GM20000 (cell line): ENCODE measurements at regions not wholly inside any gene's neighbourhood (a gene's known extent, or its start where the extent isn't known, plus 50 kb on each side); places are given as distances from the start of the nearest gene placed in this dataset.

ENCODE experiments used
- DNase-seq: peaks from one replicate; pipeline ENCODE4 v3.0.0; 2012; ENCODE audit warnings: low spot score
- CTCF ChIP-seq: IDR thresholded peaks from 2 replicates; pipeline ENCODE4 v1.5.1; 2012; ENCODE audit warnings: mild to moderate bottlenecking, control low read depth; ENCODE audit errors: extremely low read depth, missing control alignments

DNA sequence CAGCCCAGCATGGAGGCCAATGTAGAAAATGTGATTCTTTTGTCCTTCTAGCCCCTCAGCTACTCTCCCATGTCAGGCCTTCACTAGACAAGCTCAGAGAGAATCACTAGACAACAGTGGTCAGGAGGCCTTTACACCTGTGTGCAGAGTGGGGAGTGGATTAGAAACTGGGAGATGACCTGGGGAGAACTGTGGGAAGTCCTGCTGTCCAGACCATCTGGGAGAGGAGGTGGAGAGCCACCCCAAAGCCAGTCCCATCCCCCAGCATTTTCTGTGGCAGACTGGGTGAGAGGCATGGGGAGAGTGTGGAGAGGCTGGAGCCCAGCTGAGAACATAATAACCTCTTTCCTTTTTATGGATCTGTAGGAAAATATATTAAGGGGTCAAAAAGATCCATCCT lies 452.0 kb upstream of the DMAC1 start:
- DNase-seq, result no peak
- TF ChIP-seq CTCF, result no peak

GRCh38 chr9:8244505-8245092 lies 445.0 kb upstream of the DMAC1 start:
- DNase-seq, result no peak
- no peak for TF ChIP-seq CTCF

- TF ChIP-seq CTCF, result no peak
- no peak for DNase-seq
These were observed 441.6 kb upstream of the DMAC1 start for GRCh38 chr9:8241201-8241600.

DNA sequence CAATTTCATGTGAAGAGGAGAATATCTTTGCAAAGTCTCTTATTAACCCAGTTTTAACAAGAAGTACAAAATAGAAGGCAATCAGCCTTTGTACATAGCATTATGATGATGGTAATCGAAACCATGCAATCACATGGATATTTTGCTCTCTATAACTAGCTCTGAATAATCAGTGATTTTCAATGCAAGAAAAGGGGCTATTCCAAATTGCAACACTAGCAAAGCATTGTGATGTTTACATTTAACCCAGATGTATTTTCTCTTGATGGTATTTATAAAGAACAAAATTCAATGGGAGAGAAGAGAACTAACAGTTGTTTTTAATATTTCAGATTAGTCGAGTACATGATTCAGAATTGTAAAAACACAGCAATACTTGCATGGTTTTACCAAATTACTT lies 437.5 kb upstream of the DMAC1 start:
- DNase-seq, result no peak
- TF ChIP-seq CTCF, result no peak

GRCh38 chr9:8235489-8235888 lies 435.9 kb upstream of the DMAC1 start:
- no peak for TF ChIP-seq CTCF

DNA sequence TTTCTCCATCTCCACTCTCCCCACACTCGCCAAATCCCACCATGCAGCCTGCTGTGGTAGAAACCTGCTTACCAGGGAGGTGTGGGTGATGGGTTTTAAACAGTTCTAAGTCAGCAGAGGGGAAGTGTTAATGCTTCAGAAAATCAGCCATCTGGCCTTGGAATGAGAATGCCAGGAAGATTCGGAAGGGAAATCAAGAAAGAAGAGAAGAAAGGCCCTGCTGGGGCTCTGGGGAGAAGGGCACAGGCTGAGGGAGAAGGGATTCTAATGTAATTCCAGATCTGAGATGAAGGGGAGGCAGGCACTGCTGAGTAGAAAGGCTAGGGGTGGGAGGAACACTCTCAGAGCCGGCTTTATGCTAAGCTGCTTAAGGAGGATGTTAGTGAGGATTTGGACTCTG lies 434.7 kb upstream of the DMAC1 start:
- DNase-seq, result no peak
- no peak for TF ChIP-seq CTCF

More at GRCh38 chr9:8235489-8235888, 435.9 kb upstream of the DMAC1 start:
- DNase-seq, result no peak

GRCh38 chr9:8232726-8233125 lies 433.1 kb upstream of the DMAC1 start:
- TF ChIP-seq CTCF, result no peak
- no peak for DNase-seq
